ENCODE measurements at regions not wholly inside any gene's neighbourhood (a gene's known extent, or its start where the extent isn't known, plus 50 kb on each side); places are given as distances from the start of the nearest gene placed in this dataset.

DNA sequence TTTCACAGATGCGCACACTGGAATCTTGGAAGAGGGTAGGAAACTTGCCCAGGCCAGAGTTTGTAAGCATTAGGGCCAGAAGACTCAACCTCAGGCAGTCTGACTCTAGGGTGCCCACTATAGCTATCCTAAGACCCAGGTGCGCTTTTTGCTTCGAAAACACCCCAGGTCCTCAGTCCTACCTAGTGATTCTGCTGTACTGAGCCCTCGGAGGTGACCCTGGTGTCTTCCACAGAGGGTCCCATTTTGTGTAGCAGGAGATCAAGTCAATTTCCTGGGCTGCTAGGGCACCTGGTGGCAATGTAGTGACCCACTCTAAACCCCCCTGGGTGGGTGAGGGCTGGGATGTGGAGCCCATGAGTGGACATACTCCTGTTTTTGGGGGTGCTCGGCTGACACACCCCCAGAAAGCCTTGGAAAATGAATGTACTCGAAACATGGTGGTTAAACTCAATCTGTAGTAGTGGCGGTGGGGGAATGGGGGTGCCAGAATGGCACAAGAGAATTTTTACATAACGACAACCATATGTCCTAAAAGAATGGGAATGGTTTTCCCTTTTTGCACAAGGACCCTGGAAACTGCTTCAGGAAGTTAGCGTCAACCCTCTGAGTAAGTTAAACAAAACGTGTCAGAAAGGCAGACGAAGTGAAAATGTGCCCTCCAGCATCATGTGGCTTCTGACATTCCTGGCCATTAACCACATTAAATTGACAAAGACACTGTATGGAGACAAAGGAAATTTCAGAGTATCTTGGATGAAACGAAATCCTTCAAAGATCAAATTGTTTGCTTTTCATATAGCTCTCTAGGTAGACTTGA is 218.0 kb upstream of the COPS8 start:
- H3K9me3 Mint-ChIP-seq (ENCODE audit: low read depth): no peaks in the 10 kb centered on the region

GRCh38 chr2:236870370-236870769 is 215.3 kb upstream of the COPS8 start:
- Mint-ChIP-seq H3K27me3 (peaks cover 9% of the 10 kb centered on the region), H3K4me1 (ENCODE audit: low read depth) (no peaks in the 10 kb centered on the region), H3K4me3 (no peak overlapping the region), H3K36me3 (peaks cover under 1% of the 10 kb centered on the region), H3K27ac (no peak overlapping the region), H3K9me3 (ENCODE audit: low read depth) (no peaks in the 10 kb centered on the region)

More for the DNA sequence above, 218.0 kb upstream of the COPS8 start:
- H3K4me3 Mint-ChIP-seq: no peak overlapping the region
- H3K4me1 Mint-ChIP-seq (ENCODE audit: low read depth): no peaks in the 10 kb centered on the region
- peaks cover 10% of the 10 kb centered on the region for H3K27me3 Mint-ChIP-seq
- no peak overlapping the region for H3K27ac Mint-ChIP-seq
- H3K36me3 Mint-ChIP-seq: peaks cover 3% of the 10 kb centered on the region

DNA sequence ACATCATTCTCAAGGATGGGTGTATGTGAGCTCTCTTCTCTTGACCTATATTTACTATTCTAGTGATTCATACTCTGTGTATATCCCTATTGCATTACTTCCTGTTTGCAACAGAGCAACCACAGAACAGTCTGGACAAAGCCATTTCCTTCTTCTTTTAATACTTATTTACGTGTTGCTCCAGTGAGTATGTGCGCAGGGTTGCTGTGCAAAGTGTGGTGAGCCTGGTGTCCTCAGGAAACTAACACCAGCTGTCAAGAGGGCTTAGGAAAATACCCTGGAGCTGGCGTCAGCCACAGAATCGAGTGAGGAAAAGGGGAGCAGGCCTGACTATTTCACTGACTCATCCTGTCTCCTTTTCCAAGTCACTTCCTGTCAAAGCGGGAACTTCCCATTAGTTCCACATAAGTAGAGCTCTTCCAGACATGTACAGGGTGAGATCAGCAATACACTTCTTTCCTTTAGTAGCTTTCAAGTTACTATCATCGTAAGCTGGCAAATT is 214.1 kb upstream of the COPS8 start:
- no peaks in the 10 kb centered on the region for H3K4me1 Mint-ChIP-seq (ENCODE audit: low read depth)
- no peak overlapping the region for H3K4me3 Mint-ChIP-seq
- peaks cover 9% of the 10 kb centered on the region for H3K27me3 Mint-ChIP-seq
- no peaks in the 10 kb centered on the region for H3K9me3 Mint-ChIP-seq (ENCODE audit: low read depth)
- H3K27ac Mint-ChIP-seq: no peak overlapping the region
- no peaks in the 10 kb centered on the region for H3K36me3 Mint-ChIP-seq

DNA sequence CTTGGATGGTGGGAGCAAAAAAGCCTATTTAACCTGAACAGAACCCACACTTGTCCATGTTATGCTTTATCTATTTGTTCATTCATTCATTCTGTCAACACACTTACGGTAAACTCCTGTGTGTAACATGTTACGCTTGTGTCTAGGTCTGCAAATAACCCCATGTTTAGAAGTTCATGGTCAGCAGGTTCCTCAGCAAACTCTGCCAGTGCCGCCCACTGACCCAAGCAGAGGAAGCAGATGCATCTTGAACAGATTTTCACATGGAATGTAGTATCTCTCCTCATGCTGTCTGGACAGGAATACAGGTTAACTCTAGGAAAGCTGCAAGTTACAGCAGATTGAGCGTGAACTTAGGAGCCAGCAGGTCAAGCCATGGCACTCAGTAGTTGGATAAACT is 213.7 kb upstream of the COPS8 start:
- H3K4me1 Mint-ChIP-seq (ENCODE audit: low read depth): no peaks in the 10 kb centered on the region

GRCh38 chr2:236872981-236873380 is 212.7 kb upstream of the COPS8 start:
- Mint-ChIP-seq H3K27me3 (peaks cover 7% of the 10 kb centered on the region), H3K27ac (no peak overlapping the region), H3K36me3 (no peaks in the 10 kb centered on the region), H3K9me3 (ENCODE audit: low read depth) (no peaks in the 10 kb centered on the region), H3K4me3 (no peak overlapping the region), H3K4me1 (ENCODE audit: low read depth) (no peaks in the 10 kb centered on the region)

More for the DNA sequence above, 213.7 kb upstream of the COPS8 start:
- H3K9me3 Mint-ChIP-seq (ENCODE audit: low read depth): no peaks in the 10 kb centered on the region
- no peaks in the 10 kb centered on the region for H3K36me3 Mint-ChIP-seq
- peaks cover 9% of the 10 kb centered on the region for H3K27me3 Mint-ChIP-seq
- H3K4me3 Mint-ChIP-seq: no peak overlapping the region
- H3K27ac Mint-ChIP-seq: no peak overlapping the region

GRCh38 chr2:236873636-236874035 is 212.1 kb upstream of the COPS8 start:
- Mint-ChIP-seq H3K27me3 (peaks cover 5% of the 10 kb centered on the region), H3K4me3 (no peak overlapping the region), H3K27ac (no peak overlapping the region), H3K4me1 (ENCODE audit: low read depth) (no peaks in the 10 kb centered on the region), H3K9me3 (ENCODE audit: low read depth) (no peaks in the 10 kb centered on the region), H3K36me3 (no peaks in the 10 kb centered on the region)

- no peaks in the 10 kb centered on the region for H3K9me3 Mint-ChIP-seq (ENCODE audit: low read depth)
- no peak overlapping the region for H3K27ac Mint-ChIP-seq
- no peaks in the 10 kb centered on the region for H3K4me1 Mint-ChIP-seq (ENCODE audit: low read depth)
- no peak overlapping the region for H3K4me3 Mint-ChIP-seq
- H3K36me3 Mint-ChIP-seq: no peaks in the 10 kb centered on the region
- peaks cover 3% of the 10 kb centered on the region for H3K27me3 Mint-ChIP-seq
Observed at GRCh38 chr2:236874866-236875481, 210.7 kb upstream of the COPS8 start.

DNA sequence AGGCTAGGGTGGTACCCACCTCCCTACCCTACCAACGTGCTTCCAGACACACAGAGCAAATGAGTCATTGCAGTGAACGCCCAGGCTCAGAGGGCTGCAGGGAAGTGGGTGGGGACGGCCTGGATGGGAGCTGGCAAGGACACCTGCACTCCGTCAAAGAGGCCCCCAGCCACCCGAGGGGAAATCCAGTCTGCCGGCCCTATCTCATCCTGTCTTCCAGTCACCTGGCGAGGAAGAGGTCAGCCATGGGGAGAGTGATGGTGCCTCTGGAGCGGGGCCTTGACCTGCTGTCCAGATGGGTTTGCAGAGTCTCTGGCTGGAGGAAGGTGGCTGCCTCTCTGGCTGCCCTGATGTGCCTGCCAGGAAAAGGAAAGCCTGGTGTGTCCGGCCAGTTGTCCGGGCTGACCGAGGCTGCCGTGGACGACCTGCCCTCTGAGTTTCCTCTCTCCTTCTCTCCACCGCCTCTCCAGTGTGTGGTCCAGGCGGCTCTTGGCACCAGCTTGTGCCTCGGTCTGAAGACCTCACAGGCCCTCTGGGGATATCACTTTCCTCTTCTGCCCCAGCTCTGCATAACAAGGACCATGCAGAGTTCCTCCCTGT is 209.7 kb upstream of the COPS8 start:
- no peaks in the 10 kb centered on the region for H3K27me3 Mint-ChIP-seq
- no peak overlapping the region for H3K27ac Mint-ChIP-seq
- H3K36me3 Mint-ChIP-seq: no peaks in the 10 kb centered on the region
- H3K4me1 Mint-ChIP-seq (ENCODE audit: low read depth): no peaks in the 10 kb centered on the region
- no peaks in the 10 kb centered on the region for H3K9me3 Mint-ChIP-seq (ENCODE audit: low read depth)
- H3K4me3 Mint-ChIP-seq: no peak overlapping the region

DNA sequence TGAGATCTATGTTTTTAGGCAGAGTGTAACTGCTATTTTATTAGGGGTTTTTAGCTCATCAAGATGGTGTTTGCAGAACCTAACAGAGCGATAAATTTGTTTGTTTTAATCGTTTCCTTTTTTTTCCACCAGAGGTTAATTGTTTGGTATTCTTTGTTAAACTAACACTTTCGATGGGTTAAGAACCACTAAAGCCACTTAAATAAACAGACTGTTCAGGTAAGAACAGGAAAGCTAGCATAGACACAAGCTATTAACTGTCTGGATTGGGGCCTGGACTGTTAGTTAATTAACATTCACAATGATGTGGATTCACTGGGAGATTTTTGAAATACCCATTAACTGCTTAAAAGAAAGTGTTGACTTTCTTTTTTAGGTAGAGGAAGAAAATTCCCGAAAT is 209.0 kb upstream of the COPS8 start:
- no peak overlapping the region for H3K4me3 Mint-ChIP-seq
- H3K27ac Mint-ChIP-seq: no peak overlapping the region
- H3K4me1 Mint-ChIP-seq (ENCODE audit: low read depth): no peaks in the 10 kb centered on the region
- no peaks in the 10 kb centered on the region for H3K9me3 Mint-ChIP-seq (ENCODE audit: low read depth)
- H3K36me3 Mint-ChIP-seq: no peaks in the 10 kb centered on the region
- no peaks in the 10 kb centered on the region for H3K27me3 Mint-ChIP-seq

GRCh38 chr2:236877972-236878371 is 207.7 kb upstream of the COPS8 start:
- Mint-ChIP-seq H3K27me3 (no peaks in the 10 kb centered on the region), H3K4me1 (ENCODE audit: low read depth) (no peaks in the 10 kb centered on the region), H3K4me3 (no peak overlapping the region), H3K36me3 (no peaks in the 10 kb centered on the region), H3K9me3 (ENCODE audit: low read depth) (no peaks in the 10 kb centered on the region), H3K27ac (no peak overlapping the region)

DNA sequence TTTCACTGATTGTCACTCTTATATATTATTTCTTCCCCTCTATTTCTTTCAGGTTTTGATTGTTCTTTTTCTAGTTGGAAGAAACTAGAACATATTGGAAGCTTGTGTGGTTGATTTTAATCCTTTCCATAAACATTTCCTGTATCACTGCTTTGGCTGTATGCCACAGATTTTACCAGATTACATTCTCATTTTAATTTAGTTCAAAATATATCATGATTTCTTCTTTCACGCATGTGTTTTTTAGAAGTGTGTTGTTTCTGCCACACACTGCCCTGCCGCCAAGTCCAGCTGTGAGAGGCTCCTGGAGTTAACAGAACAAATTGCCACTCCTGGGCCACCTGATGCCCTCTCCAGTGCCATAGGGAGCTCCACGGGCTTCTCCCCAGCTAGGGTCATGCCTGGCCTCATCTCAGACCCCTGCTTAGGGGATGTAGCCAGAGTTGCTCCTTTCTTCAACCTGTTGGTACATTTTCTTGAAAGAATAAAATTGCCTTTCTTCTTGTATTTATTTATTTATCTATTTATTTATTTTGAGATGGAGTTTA is 206.2 kb upstream of the COPS8 start:
- Mint-ChIP-seq H3K4me1 (ENCODE audit: low read depth) (no peaks in the 10 kb centered on the region), H3K27me3 (no peaks in the 10 kb centered on the region), H3K36me3 (no peaks in the 10 kb centered on the region), H3K9me3 (ENCODE audit: low read depth) (no peaks in the 10 kb centered on the region), H3K4me3 (no peak overlapping the region), H3K27ac (no peak overlapping the region)

GRCh38 chr2:236882074-236882473 is 203.6 kb upstream of the COPS8 start:
- Mint-ChIP-seq H3K27ac (no peak overlapping the region), H3K4me3 (no peak overlapping the region), H3K36me3 (no peaks in the 10 kb centered on the region), H3K4me1 (ENCODE audit: low read depth) (no peaks in the 10 kb centered on the region), H3K27me3 (no peaks in the 10 kb centered on the region), H3K9me3 (ENCODE audit: low read depth) (no peaks in the 10 kb centered on the region)

DNA sequence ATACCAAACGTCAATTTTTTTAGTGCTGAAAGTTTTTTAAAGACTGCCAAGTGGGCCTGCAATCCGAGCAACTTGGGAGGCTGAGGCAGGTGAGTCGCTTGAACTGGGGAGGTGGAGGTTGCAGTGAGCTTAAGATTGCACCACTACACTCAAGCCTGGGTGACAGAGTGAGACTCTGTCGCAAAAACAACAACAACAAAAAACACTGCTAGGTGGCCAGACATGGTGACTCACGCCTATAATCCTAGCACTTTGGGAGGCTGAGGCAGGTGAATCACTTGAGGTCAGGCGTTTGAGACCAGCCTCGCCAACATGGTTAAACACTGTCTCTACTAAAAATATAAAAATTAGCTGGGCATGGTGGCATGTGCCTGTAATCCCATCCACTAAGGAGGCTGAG is 202.8 kb upstream of the COPS8 start:
- no peaks in the 10 kb centered on the region for H3K9me3 Mint-ChIP-seq (ENCODE audit: low read depth)
- H3K4me3 Mint-ChIP-seq: no peak overlapping the region
- H3K4me1 Mint-ChIP-seq (ENCODE audit: low read depth): no peaks in the 10 kb centered on the region
- no peaks in the 10 kb centered on the region for H3K27me3 Mint-ChIP-seq
- H3K36me3 Mint-ChIP-seq: no peaks in the 10 kb centered on the region
- no peak overlapping the region for H3K27ac Mint-ChIP-seq

DNA sequence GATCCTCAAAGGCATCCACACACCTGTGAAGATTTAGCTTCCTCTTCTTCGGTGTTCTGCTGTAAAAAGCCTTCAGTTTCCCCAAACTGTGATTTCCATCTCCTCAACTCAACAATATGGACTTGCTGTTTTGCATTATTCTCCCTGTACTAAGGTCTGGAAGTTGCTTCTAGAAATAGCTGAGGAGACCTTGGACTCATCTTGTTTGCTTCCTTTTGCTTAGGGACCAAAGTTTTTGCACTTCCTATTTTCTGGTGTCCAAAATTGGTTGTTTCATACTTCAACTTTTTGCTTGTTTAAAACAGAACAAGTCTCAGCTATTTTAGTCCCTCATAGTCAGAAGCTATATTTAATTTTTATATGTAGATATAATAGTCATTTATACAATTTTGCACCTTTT is 201.9 kb upstream of the COPS8 start:
- Mint-ChIP-seq H3K4me1 (ENCODE audit: low read depth) (no peaks in the 10 kb centered on the region), H3K36me3 (no peaks in the 10 kb centered on the region), H3K27me3 (no peaks in the 10 kb centered on the region), H3K4me3 (no peak overlapping the region), H3K9me3 (ENCODE audit: low read depth) (no peaks in the 10 kb centered on the region), H3K27ac (no peak overlapping the region)

DNA sequence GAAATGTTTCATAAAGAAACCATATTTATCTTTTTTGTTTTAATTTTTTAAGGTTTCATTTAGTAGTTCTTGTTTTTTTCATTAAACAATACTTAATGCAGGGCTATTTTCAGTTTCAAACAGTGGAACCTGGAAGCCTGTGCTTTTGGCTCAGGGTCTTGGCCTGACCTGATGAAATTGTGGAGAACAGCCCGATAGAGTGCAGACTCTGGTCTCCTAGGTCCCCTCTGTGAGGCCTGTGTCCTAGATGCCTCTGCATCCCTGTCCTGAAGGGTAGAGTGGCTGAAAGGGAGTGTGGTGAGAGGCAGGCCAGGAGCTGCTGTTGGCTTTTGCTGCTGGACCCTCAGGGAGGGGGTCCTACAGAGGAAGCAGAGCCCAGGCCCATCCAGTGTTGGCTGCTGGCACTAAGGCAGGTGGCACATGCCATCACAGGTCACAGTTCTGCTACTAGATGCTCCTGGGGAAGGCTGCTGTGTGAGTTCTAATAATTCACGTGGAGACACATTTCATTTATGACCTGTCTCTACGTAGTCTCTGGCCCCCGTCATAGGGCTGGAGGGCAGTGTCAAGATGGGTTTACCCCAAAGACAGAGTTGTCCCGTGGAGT is 201.0 kb upstream of the COPS8 start:
- Mint-ChIP-seq H3K27me3 (no peaks in the 10 kb centered on the region), H3K27ac (no peak overlapping the region), H3K36me3 (no peaks in the 10 kb centered on the region)

More for the DNA sequence above, 201.0 kb upstream of the COPS8 start:
- Mint-ChIP-seq H3K9me3 (ENCODE audit: low read depth) (no peaks in the 10 kb centered on the region), H3K4me1 (ENCODE audit: low read depth) (no peaks in the 10 kb centered on the region), H3K4me3 (no peak overlapping the region)
